ENCODE measurements at regions not wholly inside any gene's neighbourhood (a gene's known extent, or its start where the extent isn't known, plus 50 kb on each side); places are given as distances from the start of the nearest gene placed in this dataset.

GRCh38 chr2:133723133-133723532, 154.9 kb upstream of the NCKAP5 start:
- no peak for DNase-seq

GRCh38 chr2:133726973-133727372, 158.7 kb upstream of the NCKAP5 start:
- no peak for DNase-seq

GRCh38 chr2:133732059-133732458, 163.8 kb upstream of the NCKAP5 start:
- no peak for DNase-seq

GRCh38 chr2:133732982-133733900, 165.0 kb upstream of the NCKAP5 start:
- DNase-seq, result no peak

- no peak for DNase-seq
Measured at GRCh38 chr2:133733901-133734255, 165.6 kb upstream of the NCKAP5 start.

GRCh38 chr2:133734716-133735495, 166.6 kb upstream of the NCKAP5 start:
- DNase-seq, result no peak

- DNase-seq, result no peak
Measured at GRCh38 chr2:133736674-133737073, 168.4 kb upstream of the NCKAP5 start.

GRCh38 chr2:133737242-133737993, 169.2 kb upstream of the NCKAP5 start:
- no peak for DNase-seq

GRCh38 chr2:133739039-133739438, 170.8 kb upstream of the NCKAP5 start:
- no peak for DNase-seq

GRCh38 chr2:133740500-133740899, 172.2 kb upstream of the NCKAP5 start:
- no peak for DNase-seq

GRCh38 chr2:133748007-133748700, 179.9 kb upstream of the NCKAP5 start:
- DNase-seq, result no peak

- no peak for DNase-seq
Measured at GRCh38 chr2:133753665-133754064, 185.4 kb upstream of the NCKAP5 start.

GRCh38 chr2:133755480-133756300, 187.4 kb upstream of the NCKAP5 start:
- no peak for DNase-seq

GRCh38 chr2:133756833-133757232, 188.6 kb upstream of the NCKAP5 start:
- no peak for DNase-seq

- DNase-seq, result no peak
Measured at GRCh38 chr2:133760376-133760775, 192.1 kb upstream of the NCKAP5 start.

GRCh38 chr2:133765658-133766057, 197.4 kb upstream of the NCKAP5 start:
- DNase-seq, result no peak

GRCh38 chr2:133766164-133766832, 198.0 kb upstream of the NCKAP5 start:
- DNase-seq, result no peak

GRCh38 chr2:133768256-133768655, 200.0 kb upstream of the NCKAP5 start:
- no peak for DNase-seq

- no peak for DNase-seq
Measured at GRCh38 chr2:133768658-133769435, 200.6 kb upstream of the NCKAP5 start.
